Vagina (tissue), 2 donors: ENCODE measurements at regions not wholly inside any gene's neighbourhood (a gene's known extent, or its start where the extent isn't known, plus 50 kb on each side); places are given as distances from the start of the nearest gene placed in this dataset.

Experiments used
- POLR2A ChIP-seq, 2 donors: fragments of 450-650 bp; IDR thresholded peaks; one replicate each; pipeline ENCODE4 v1.6.1; 2017; ENCODE audit warnings: antibody characterized with exemption in 2 of 2, mild to moderate bottlenecking in 2 of 2, moderate library complexity in 2 of 2
- POLR2AphosphoS5 ChIP-seq, 2 donors: sonication (generic); formaldehyde crosslinking; IDR thresholded peaks; one replicate each; pipeline ENCODE4 v1.9.0; 2017; ENCODE audit warnings: antibody characterized with exemption in 2 of 2, mild to moderate bottlenecking in 2 of 2, low read depth in 1 of 2; ENCODE audit not compliant: insufficient read depth in 1 of 2
- TF ChIP-seq, protein P1 (sequence below), 3 experiments: fragments of 450-650 bp in 2 of 3; fragments of 200-600 bp in 1 of 3; sonication (generic) in 1 of 3; IDR thresholded peaks; one replicate each; pipeline ENCODE4 v1.5.1; 2017 to 2019; ENCODE audit warnings: antibody characterized with exemption in 3 of 3, mild to moderate bottlenecking in 2 of 3, moderate library complexity in 2 of 3

DNA sequence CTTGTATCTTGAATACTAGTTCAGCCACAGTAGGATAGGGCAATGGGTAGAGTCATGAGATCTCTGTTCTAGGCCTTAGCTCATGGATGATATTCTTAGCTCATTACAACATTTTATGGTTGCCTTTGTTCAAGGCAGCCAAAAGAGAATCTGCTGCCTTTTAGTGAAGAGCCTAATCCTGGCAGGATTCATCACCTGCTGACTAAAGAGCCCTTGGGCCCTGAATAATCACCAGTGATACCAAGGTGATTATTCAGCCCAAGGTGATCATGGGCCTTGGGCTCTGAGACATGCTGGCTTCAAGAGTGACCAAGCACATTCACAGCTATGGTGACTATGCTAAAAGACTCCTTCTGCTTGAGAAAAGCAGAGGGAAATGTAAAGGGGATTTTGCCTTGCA, 143.3 kb upstream of the MYO16 start:
- TF ChIP-seq, protein P1, sequence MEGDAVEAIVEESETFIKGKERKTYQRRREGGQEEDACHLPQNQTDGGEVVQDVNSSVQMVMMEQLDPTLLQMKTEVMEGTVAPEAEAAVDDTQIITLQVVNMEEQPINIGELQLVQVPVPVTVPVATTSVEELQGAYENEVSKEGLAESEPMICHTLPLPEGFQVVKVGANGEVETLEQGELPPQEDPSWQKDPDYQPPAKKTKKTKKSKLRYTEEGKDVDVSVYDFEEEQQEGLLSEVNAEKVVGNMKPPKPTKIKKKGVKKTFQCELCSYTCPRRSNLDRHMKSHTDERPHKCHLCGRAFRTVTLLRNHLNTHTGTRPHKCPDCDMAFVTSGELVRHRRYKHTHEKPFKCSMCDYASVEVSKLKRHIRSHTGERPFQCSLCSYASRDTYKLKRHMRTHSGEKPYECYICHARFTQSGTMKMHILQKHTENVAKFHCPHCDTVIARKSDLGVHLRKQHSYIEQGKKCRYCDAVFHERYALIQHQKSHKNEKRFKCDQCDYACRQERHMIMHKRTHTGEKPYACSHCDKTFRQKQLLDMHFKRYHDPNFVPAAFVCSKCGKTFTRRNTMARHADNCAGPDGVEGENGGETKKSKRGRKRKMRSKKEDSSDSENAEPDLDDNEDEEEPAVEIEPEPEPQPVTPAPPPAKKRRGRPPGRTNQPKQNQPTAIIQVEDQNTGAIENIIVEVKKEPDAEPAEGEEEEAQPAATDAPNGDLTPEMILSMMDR (IDR thresholded peaks at IDR 0.05), result no peak
- TF ChIP-seq POLR2AphosphoS5 (IDR thresholded peaks at IDR 0.05; ENCODE audit: insufficient read depth in 1 of 2, low read depth in 1 of 2), result no peak
- TF ChIP-seq POLR2A (IDR thresholded peaks at IDR 0.05), result no peak
